Kidney (tissue), 13 donors: ENCODE measurements at regions not wholly inside any gene's neighbourhood (a gene's known extent, or its start where the extent isn't known, plus 50 kb on each side); places are given as distances from the start of the nearest gene placed in this dataset.

ENCODE experiments used
- DNase-seq, 5 donors: peaks; one replicate each; pipeline ENCODE4 v3.0.0-alpha.2; 2013 to 2020
- FAIRE-seq: peaks from 2 replicates; lab custom pipeline; 2012; peaks lifted over from hg19 to GRCh38; lab: Jason Lieb, UNC
- H3K27ac ChIP-seq, 2 donors: one replicate each; pipeline ENCODE4 v1.7.0; 2013; ENCODE audit warnings: low read depth in 2 of 2, low read length in 2 of 2, inconsistent platforms in 1 of 2
- H3K27me3 ChIP-seq: one replicate; pipeline ENCODE4 v1.7.1; 2013; ENCODE audit warnings: low read length, inconsistent platforms; ENCODE audit not compliant: control insufficient read depth, insufficient read depth
- H3K36me3 ChIP-seq, 3 donors: one replicate each; pipeline versions ENCODE4 v1.7.0 to v1.7.1; 2013; ENCODE audit warnings: low read length in 3 of 3, control low read depth in 1 of 3, inconsistent platforms in 1 of 3; ENCODE audit not compliant: insufficient read depth in 3 of 3, control insufficient read depth in 2 of 3
- H3K4me1 ChIP-seq, 3 donors: one replicate each; pipeline versions ENCODE4 v1.7.0 to v1.7.1; 2013; ENCODE audit warnings: low read length in 3 of 3, inconsistent platforms in 1 of 3, low read depth in 1 of 3; ENCODE audit not compliant: control insufficient read depth in 2 of 3, insufficient read depth in 2 of 3
- H3K4me3 ChIP-seq, 3 donors: one replicate each; pipeline versions ENCODE4 v1.7.0 to v1.8.1; 2013; ENCODE audit warnings: low read length in 3 of 3, control low read depth in 1 of 3, inconsistent platforms in 1 of 3
- H3K9ac ChIP-seq, 3 donors: one replicate each; pipeline versions ENCODE4 v1.7.0 to v1.7.1; 2013; ENCODE audit warnings: low read length in 3 of 3, control low read depth in 1 of 3, inconsistent platforms in 1 of 3
- H3K9me3 ChIP-seq, 3 donors: one replicate each; pipeline versions ENCODE4 v1.7.0 to v1.7.1; 2013; ENCODE audit warnings: low read length in 3 of 3, control low read depth in 1 of 3, inconsistent platforms in 1 of 3; ENCODE audit not compliant: control insufficient read depth in 2 of 3, insufficient read depth in 1 of 3
- CTCF ChIP-seq: IDR thresholded peaks from 3 replicates; pipeline ENCODE4 v1.5.1; 2012; ENCODE audit warnings: mild to moderate bottlenecking, moderate library complexity, borderline replicate concordance; ENCODE audit not compliant: insufficient read depth; ENCODE audit errors: extremely low read depth
- intact Hi-C: fragments of 100-400 bp; cut with DNase I; formaldehyde crosslinking; loops from one replicate; pipeline ENCODE4 v1.11.1; 2022
- donor health status: control.
- donor health status: control.
- donor health status: control.
- donor health status: control.
- donor health status: control.
- donor health status: DM: yes; HTN: yes; CAD: no.
- donor health status: Normal renal cell carcinoma (clear cell type).

GRCh38 chr13:34696296-34696695, 245.8 kb upstream of the NBEA start:
- FAIRE-seq (no peak), DNase-seq (no peak)
- Histone ChIP-seq H3K9ac (no peak overlapping the region), H3K27me3 (no peaks in the 10 kb centered on the region), H3K4me1 (peaks cover 0 to 3% (median 0%) of the 10 kb centered on the region in 3 donors), H3K9me3 (no peaks in the 10 kb centered on the region), H3K4me3 (no peak overlapping the region), H3K36me3 (no peaks in the 10 kb centered on the region), H3K27ac (no peak overlapping the region)
- intact Hi-C loops = no loop called here
- TF ChIP-seq CTCF = no peak

- intact Hi-C loops = no loop called here
- TF ChIP-seq CTCF = no peak
- no peak overlapping the region for H3K9ac ChIP-seq
- H3K27me3 ChIP-seq = no peaks in the 10 kb centered on the region
- H3K4me3 ChIP-seq = no peak overlapping the region
- H3K27ac ChIP-seq = no peak overlapping the region
- peaks cover 0 to 3% (median 0%) of the 10 kb centered on the region in 3 donors for H3K4me1 ChIP-seq
- FAIRE-seq (no peak), DNase-seq (no peak)
- no peaks in the 10 kb centered on the region for H3K9me3 ChIP-seq
- H3K36me3 ChIP-seq = no peaks in the 10 kb centered on the region
Observed at GRCh38 chr13:34696741-34697140, 245.3 kb upstream of the NBEA start.

- FAIRE-seq (no peak), DNase-seq (no peak)
- TF ChIP-seq CTCF = no peak
- Histone ChIP-seq H3K27ac (no peak overlapping the region), H3K4me1 (peaks cover 0 to 3% (median 0%) of the 10 kb centered on the region in 3 donors), H3K36me3 (no peaks in the 10 kb centered on the region), H3K9me3 (no peaks in the 10 kb centered on the region), H3K4me3 (no peak overlapping the region), H3K27me3 (no peaks in the 10 kb centered on the region), H3K9ac (no peak overlapping the region)
- intact Hi-C loops = no loop called here
Observed at GRCh38 chr13:34698945-34699344, 243.1 kb upstream of the NBEA start.

DNA sequence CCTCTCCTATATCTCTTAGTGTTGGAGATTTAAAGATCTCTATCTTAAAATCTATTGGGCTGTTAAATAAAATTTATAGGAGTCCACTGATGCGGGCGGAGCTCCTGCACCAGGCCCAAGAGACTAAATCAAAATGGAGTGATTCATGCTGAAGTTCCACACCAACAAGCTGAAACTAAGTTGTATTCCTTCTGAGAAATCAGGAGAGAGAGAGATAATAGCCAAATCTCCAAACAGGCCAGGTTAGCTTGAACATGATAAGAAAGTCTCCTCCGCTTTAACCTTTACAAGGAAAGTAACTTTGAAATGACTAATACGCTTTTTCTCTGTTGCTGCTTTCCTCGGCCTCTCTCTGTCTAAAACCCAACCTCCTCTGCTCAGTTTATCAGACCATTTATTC, 241.9 kb upstream of the NBEA start:
- TF ChIP-seq CTCF = no peak
- Histone ChIP-seq H3K27me3 (no peaks in the 10 kb centered on the region), H3K4me1 (peaks cover 0 to 3% (median 0%) of the 10 kb centered on the region in 3 donors), H3K9me3 (no peaks in the 10 kb centered on the region), H3K27ac (no peak overlapping the region), H3K36me3 (no peaks in the 10 kb centered on the region), H3K9ac (no peak overlapping the region), H3K4me3 (no peak overlapping the region)
- DNase-seq (no peak), FAIRE-seq (no peak)
- intact Hi-C loops = no loop called here
